ENCODE measurements at regions not wholly inside any gene's neighbourhood (a gene's known extent, or its start where the extent isn't known, plus 50 kb on each side); places are given as distances from the start of the nearest gene placed in this dataset.
A peak's percentile ranks its signal among the peaks of the same experiment; 100 is the strongest.
"Not testable (repeated sequence)": the region's sequence is repeated elsewhere in the genome, so short reads cannot be mapped to it uniquely, and the experiment has no call there.

- no peak for DNase-seq
Observed at GRCh38 chr7:114273218-114273617, 141.4 kb upstream of the FOXP2 start.

- DNase-seq = no peak
Observed at GRCh38 chr7:114269714-114270113, 144.9 kb upstream of the FOXP2 start.

- DNase-seq = not testable (repeated sequence)
Observed at GRCh38 chr7:114267550-114267949, 147.1 kb upstream of the FOXP2 start.

GRCh38 chr7:114264023-114264422, 150.6 kb upstream of the FOXP2 start:
- peak; percentile 17 for DNase-seq

- no peak for DNase-seq
Observed at GRCh38 chr7:114263219-114263618, 151.4 kb upstream of the FOXP2 start.

GRCh38 chr7:114255404-114255841, 159.2 kb upstream of the FOXP2 start:
- DNase-seq = no peak

GRCh38 chr7:114243646-114244045, 171.0 kb upstream of the FOXP2 start:
- no peak for DNase-seq

- peak; percentile 60 for DNase-seq
Observed at GRCh38 chr7:114242992-114243507, 171.6 kb upstream of the FOXP2 start.

GRCh38 chr7:114229246-114229645, 185.4 kb upstream of the FOXP2 start:
- DNase-seq = no peak

GRCh38 chr7:114225784-114226183, 188.8 kb upstream of the FOXP2 start:
- no peak for DNase-seq

GRCh38 chr7:114218283-114218682, 196.3 kb upstream of the FOXP2 start:
- no peak for DNase-seq

- no peak for DNase-seq
Observed at GRCh38 chr7:114217026-114217806, 197.4 kb upstream of the FOXP2 start.

GRCh38 chr7:114214466-114214865, 200.1 kb upstream of the FOXP2 start:
- DNase-seq = no peak

GRCh38 chr7:114212721-114213429, 201.7 kb upstream of the FOXP2 start:
- no peak for DNase-seq

- DNase-seq = no peak
Observed at GRCh38 chr7:114209968-114210367, 204.6 kb upstream of the FOXP2 start.

GRCh38 chr7:114206688-114207087, 207.9 kb upstream of the FOXP2 start:
- DNase-seq = no peak

- no peak for DNase-seq
Observed at GRCh38 chr7:114196517-114196916, 218.1 kb upstream of the FOXP2 start.

GRCh38 chr7:114190387-114190786, 224.2 kb upstream of the FOXP2 start:
- DNase-seq = no peak

- no peak for DNase-seq
Observed at GRCh38 chr7:114183311-114184088, 231.1 kb upstream of the FOXP2 start.

GRCh38 chr7:114182837-114183236, 231.8 kb upstream of the FOXP2 start:
- peak; percentile 41 for DNase-seq

- DNase-seq = no peak
Observed at GRCh38 chr7:114181280-114181679, 233.3 kb upstream of the FOXP2 start.

GRCh38 chr7:114180556-114181266, 233.9 kb upstream of the FOXP2 start:
- DNase-seq = no peak

GRCh38 chr7:114175125-114175524, 239.5 kb upstream of the FOXP2 start:
- peak; percentile 62 for DNase-seq
